ENCODE measurements at regions not wholly inside any gene's neighbourhood (a gene's known extent, or its start where the extent isn't known, plus 50 kb on each side); places are given as distances from the start of the nearest gene placed in this dataset.

GRCh38 chr14:84688297-84689025 is 841.5 kb upstream of the FLRT2 start:
- Histone ChIP-seq H3K36me3 (no peaks in the 10 kb centered on the region), H3K4me1 (replicated peaks) (no peaks in the 10 kb centered on the region), H3K4me3 (no peak overlapping the region), H3K9me3 (replicated peaks) (no peaks in the 10 kb centered on the region), H3K27ac (no peak overlapping the region), H3K27me3 (replicated peaks) (no peaks in the 10 kb centered on the region)
- DNase-seq (ENCODE audit: low read depth in 1 of 2, low spot score in 2 of 2) = no peak

GRCh38 chr14:84694161-84694560 is 835.8 kb upstream of the FLRT2 start:
- Histone ChIP-seq H3K27ac (no peak overlapping the region), H3K9me3 (replicated peaks) (no peaks in the 10 kb centered on the region), H3K27me3 (replicated peaks) (no peaks in the 10 kb centered on the region), H3K4me1 (replicated peaks) (no peaks in the 10 kb centered on the region), H3K36me3 (no peaks in the 10 kb centered on the region), H3K4me3 (no peak overlapping the region)
- DNase-seq (ENCODE audit: low read depth in 1 of 2, low spot score in 2 of 2) = no peak

DNA sequence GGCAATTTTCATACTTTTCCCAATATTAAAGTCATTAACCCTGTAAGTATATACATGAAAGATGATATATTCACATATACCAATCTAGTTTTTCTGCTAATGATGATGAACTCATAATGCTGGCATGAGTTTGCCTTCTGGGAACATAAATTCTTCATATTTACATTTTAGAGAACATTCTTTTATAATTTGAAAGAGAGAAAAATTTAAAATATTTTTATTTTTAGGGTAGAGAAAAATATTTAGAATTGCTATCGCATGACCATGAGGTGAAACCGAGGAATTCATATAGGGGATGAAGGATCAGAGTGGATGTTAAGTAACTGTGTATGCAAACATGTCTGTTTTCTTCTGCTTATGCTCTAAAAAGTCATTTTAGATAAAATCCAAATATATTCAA is 825.3 kb upstream of the FLRT2 start:
- Histone ChIP-seq H3K9me3 (replicated peaks) (no peaks in the 10 kb centered on the region), H3K27me3 (replicated peaks) (no peaks in the 10 kb centered on the region), H3K36me3 (no peaks in the 10 kb centered on the region), H3K4me3 (no peak overlapping the region), H3K4me1 (replicated peaks) (no peaks in the 10 kb centered on the region), H3K27ac (no peak overlapping the region)
- no peak for DNase-seq (ENCODE audit: low read depth in 1 of 2, low spot score in 2 of 2)

DNA sequence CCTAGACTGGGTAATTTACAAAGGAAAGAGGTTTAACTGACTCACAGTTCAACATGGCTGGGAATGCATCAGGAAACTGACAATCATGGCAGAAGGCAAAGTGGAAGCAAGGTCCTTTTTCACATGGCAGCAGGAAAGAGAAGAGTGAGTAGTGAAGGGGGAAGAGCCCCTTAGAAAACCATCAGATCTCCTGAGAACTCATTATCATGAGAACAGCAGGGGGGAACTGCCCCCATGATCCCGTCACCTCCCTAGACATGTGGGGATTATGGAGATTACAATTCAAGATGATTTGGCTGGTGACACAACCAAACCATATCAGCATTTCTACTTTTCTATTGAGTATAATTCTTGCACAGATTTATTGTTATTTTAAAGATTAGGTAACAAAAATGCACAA is 822.1 kb upstream of the FLRT2 start:
- no peaks in the 10 kb centered on the region for H3K9me3 ChIP-seq (replicated peaks)
- DNase-seq (ENCODE audit: low read depth in 1 of 2, low spot score in 2 of 2) = no peak
- no peaks in the 10 kb centered on the region for H3K27me3 ChIP-seq (replicated peaks)
- no peak overlapping the region for H3K27ac ChIP-seq
- H3K4me1 ChIP-seq (replicated peaks) = no peaks in the 10 kb centered on the region
- H3K4me3 ChIP-seq = no peak overlapping the region
- no peaks in the 10 kb centered on the region for H3K36me3 ChIP-seq

DNA sequence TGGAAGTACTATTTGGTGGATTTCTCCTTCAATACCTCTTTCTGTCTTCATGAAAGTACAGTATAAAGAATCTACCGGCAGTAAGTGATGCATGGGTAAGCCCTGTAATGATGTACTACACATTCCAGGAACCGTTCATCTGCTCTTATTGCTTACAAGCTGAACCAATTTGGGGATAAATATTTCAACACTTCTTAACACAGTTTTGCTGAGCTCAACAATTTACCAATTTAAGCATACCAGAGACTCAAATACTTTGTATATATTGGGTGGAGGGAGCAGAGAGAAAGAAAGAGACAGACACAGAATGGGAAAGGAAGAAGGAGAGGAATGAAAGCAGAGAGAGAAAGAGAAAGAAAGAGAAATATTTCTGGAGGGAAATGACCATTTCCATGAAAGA is 821.1 kb upstream of the FLRT2 start:
- Histone ChIP-seq H3K4me3 (no peak overlapping the region), H3K4me1 (replicated peaks) (no peaks in the 10 kb centered on the region), H3K9me3 (replicated peaks) (no peaks in the 10 kb centered on the region), H3K27me3 (replicated peaks) (no peaks in the 10 kb centered on the region), H3K27ac (no peak overlapping the region), H3K36me3 (no peaks in the 10 kb centered on the region)
- no peak for DNase-seq (ENCODE audit: low read depth in 1 of 2, low spot score in 2 of 2)

DNA sequence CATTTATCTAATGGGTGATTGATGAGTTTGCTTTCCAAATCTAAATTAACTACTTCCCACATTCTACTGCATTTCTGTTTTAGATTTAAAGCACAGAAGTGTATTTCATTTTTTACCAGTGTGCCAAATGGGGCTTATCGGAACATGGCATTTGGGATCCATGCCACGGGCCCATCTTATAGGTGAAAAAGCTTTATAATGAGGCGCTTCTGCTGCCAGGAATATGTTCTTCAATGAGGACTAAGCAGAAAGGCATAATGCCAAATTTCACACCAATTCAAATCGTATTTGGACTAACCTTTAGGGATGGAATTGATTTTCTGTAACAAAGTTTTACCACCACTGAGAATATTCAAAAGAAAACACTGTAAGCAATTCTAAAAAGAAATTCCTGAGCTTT is 803.5 kb upstream of the FLRT2 start:
- no peak for DNase-seq (ENCODE audit: low read depth in 1 of 2, low spot score in 2 of 2)
- no peaks in the 10 kb centered on the region for H3K4me1 ChIP-seq (replicated peaks)
- no peak overlapping the region for H3K4me3 ChIP-seq
- no peaks in the 10 kb centered on the region for H3K27me3 ChIP-seq (replicated peaks)
- H3K27ac ChIP-seq = no peak overlapping the region
- H3K9me3 ChIP-seq (replicated peaks) = no peaks in the 10 kb centered on the region
- no peaks in the 10 kb centered on the region for H3K36me3 ChIP-seq

DNA sequence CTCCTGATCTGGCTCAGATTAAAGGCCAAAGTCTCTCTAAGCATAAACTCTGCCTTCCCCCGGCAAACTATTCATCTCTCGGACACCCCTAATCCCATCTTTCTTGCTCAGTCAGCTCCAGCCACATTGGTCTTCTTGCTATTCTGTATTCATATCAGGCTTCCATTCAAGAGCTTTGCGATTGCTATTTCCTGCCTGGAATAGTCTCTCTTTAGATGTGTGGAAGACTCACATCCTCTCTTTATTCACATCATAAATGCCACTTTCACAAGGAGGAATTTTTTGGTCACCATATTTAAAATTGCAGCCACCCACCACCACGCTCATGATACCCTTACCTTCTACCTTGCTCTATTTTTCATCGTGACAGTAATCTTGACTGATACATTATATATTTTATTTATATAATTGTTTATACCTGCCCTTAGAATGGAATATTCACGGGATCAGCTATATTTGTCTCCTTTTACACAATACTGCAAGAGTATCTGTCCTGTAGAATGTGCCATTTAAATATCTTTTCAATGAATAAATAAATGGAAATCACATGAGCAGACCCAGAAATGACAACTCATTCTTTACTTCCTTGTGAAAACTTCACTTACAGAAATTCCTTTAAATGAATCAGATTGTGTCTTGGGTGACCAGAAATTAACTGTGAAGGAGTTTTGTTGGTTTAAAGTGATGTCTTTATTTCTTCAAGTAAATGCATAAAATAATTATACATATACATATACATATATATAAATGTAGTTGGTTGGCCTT is 780.6 kb upstream of the FLRT2 start:
- Histone ChIP-seq H3K9me3 (replicated peaks) (no peaks in the 10 kb centered on the region), H3K27me3 (replicated peaks) (no peaks in the 10 kb centered on the region), H3K36me3 (no peaks in the 10 kb centered on the region), H3K4me1 (replicated peaks) (no peaks in the 10 kb centered on the region), H3K27ac (no peak overlapping the region), H3K4me3 (no peak overlapping the region)
- DNase-seq (ENCODE audit: low read depth in 1 of 2, low spot score in 2 of 2) = no peak

- no peak for DNase-seq (ENCODE audit: low read depth in 1 of 2, low spot score in 2 of 2)
- Histone ChIP-seq H3K4me1 (replicated peaks) (no peaks in the 10 kb centered on the region), H3K9me3 (replicated peaks) (no peaks in the 10 kb centered on the region), H3K4me3 (no peak overlapping the region), H3K27me3 (replicated peaks) (no peaks in the 10 kb centered on the region), H3K27ac (no peak overlapping the region), H3K36me3 (no peaks in the 10 kb centered on the region)
Measured at GRCh38 chr14:84750284-84750683, 779.7 kb upstream of the FLRT2 start.

DNA sequence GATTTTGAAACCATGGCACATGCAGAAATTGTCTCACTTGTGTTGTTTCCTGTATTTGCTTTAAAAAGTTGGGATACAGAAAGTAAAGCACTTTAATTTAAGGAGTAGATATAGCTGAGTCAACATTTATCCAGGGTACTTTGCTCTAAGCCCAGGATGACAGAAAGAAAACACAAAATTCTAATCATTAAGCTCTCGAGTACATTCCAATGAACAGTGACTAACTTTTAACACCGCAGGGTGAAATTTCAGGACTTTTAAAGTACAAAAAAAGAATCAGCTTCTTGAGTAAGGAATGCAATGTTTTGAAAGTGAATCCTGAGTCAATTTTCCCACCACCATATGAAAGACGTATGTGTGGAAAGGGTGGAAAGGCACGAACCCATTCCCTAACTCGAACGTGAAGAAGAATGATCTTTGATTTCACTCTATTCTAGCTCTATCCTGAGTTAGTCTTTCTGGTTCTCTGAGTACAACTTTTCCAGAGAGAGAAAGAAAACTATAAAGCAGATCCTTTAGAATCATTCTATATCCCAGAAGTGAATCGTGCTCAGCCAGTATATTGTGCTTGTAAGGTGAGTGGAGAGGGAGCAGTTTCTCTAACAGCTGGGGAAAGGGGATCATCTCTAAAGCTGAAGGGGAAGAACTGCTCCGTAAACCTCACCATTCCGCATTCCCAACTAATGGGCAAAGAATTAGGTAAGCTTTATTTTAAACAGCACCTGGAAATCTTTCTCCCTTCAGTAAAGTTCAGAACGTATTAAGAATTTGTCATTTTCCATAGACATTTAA is 779.0 kb upstream of the FLRT2 start:
- Histone ChIP-seq H3K27ac (no peak overlapping the region), H3K36me3 (no peaks in the 10 kb centered on the region), H3K4me1 (replicated peaks) (no peaks in the 10 kb centered on the region), H3K27me3 (replicated peaks) (no peaks in the 10 kb centered on the region), H3K4me3 (no peak overlapping the region), H3K9me3 (replicated peaks) (no peaks in the 10 kb centered on the region)
- no peak for DNase-seq (ENCODE audit: low read depth in 1 of 2, low spot score in 2 of 2)

DNA sequence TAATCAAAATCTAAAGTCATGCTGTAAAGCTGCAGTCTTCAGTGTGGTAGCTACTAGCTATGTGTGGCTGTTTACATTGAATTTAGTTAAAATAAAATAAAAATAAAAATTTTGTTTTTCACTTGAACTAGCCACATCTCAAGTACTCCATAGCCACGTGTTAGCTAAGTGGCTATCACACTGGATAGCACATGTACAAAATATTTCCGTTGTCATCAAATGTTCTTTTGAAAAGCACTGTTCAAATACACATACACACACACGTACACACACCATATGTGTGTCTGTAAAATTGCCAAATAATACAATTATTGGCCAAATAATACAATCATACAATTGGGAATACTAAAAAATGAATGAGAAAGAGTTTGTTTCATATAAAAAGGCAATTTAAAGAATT is 778.2 kb upstream of the FLRT2 start:
- Histone ChIP-seq H3K27me3 (replicated peaks) (no peaks in the 10 kb centered on the region), H3K36me3 (no peaks in the 10 kb centered on the region), H3K27ac (no peak overlapping the region), H3K9me3 (replicated peaks) (no peaks in the 10 kb centered on the region), H3K4me3 (no peak overlapping the region), H3K4me1 (replicated peaks) (no peaks in the 10 kb centered on the region)
- no peak for DNase-seq (ENCODE audit: low read depth in 1 of 2, low spot score in 2 of 2)

DNA sequence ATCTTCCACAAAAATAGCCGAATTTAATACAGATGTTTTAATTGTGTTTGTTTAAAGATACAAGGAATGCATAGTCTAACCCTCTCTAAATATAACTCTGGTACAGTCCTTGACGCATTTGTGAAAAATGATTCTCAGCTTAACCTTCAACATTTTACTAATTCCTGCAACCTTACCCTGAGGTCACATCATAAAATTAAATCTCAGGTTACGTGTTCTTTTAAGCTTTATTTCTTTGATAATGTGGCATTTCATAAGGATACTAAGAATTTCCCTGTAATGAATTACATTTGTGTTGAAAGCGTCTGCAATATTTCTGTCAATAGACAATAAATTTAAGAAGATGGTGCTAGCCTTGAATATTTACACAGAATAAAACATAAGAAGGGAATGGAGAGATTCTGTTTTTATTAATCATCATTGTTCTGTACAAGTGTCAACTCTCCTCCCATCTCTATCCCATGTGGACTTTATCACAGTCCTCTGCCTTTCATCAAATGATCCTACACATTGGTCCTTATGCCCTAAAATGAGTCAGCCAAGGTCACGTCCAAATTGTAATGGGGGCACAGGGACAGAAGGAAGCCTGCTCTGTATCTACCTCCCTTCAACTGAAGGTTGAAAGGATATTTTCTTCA is 769.3 kb upstream of the FLRT2 start:
- no peaks in the 10 kb centered on the region for H3K9me3 ChIP-seq (replicated peaks)
- no peaks in the 10 kb centered on the region for H3K36me3 ChIP-seq
- no peaks in the 10 kb centered on the region for H3K4me1 ChIP-seq (replicated peaks)
- no peaks in the 10 kb centered on the region for H3K27me3 ChIP-seq (replicated peaks)
- H3K4me3 ChIP-seq = no peak overlapping the region
- no peak overlapping the region for H3K27ac ChIP-seq
- no peak for DNase-seq (ENCODE audit: low read depth in 1 of 2, low spot score in 2 of 2)

DNA sequence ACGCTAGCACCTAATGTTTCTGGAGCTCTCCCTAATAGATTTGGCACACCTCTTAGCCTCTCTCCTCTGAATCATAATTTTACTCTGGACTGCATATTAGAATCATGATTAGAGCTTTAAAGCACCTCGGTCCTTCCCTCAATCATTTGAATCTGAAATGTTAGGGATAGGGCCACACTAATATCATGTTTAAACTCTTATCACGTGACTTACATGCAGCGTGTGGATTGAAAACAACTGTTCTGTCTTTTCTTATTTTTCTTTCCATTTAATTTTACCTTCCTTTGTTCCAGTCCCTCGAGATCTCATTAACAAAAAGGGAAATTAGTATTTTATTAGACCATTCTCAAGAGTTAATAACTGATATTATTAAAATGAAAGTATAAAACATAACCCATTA is 762.5 kb upstream of the FLRT2 start:
- no peak for DNase-seq (ENCODE audit: low read depth in 1 of 2, low spot score in 2 of 2)
- H3K4me3 ChIP-seq = no peak overlapping the region
- no peaks in the 10 kb centered on the region for H3K9me3 ChIP-seq (replicated peaks)
- no peak overlapping the region for H3K27ac ChIP-seq
- H3K27me3 ChIP-seq (replicated peaks) = no peaks in the 10 kb centered on the region
- no peaks in the 10 kb centered on the region for H3K4me1 ChIP-seq (replicated peaks)
- no peaks in the 10 kb centered on the region for H3K36me3 ChIP-seq

DNA sequence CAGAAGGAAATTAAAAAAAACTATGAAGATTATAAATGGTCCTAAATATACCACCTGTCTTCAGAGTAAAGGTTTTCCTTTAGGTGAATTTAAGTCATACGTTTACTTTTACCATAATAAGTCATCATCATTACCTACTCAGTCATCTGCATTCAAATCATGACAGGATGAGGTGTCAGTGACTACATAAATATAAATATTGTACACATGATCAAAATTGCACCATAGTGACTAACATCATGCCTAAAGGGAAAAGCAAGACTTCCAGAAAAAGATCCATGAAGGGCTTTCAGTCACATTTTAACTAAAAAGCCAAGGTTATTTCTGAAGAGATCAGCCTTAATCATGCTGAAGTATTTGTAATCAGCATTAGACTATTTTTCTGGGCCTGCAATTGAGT is 759.9 kb upstream of the FLRT2 start:
- Histone ChIP-seq H3K27me3 (replicated peaks) (no peaks in the 10 kb centered on the region), H3K4me1 (replicated peaks) (no peaks in the 10 kb centered on the region), H3K9me3 (replicated peaks) (no peaks in the 10 kb centered on the region), H3K4me3 (no peak overlapping the region), H3K36me3 (no peaks in the 10 kb centered on the region), H3K27ac (no peak overlapping the region)
- no peak for DNase-seq (ENCODE audit: low read depth in 1 of 2, low spot score in 2 of 2)

GRCh38 chr14:84777356-84777755 is 752.6 kb upstream of the FLRT2 start:
- DNase-seq (ENCODE audit: low read depth in 1 of 2, low spot score in 2 of 2) = no peak
- Histone ChIP-seq H3K27ac (no peak overlapping the region), H3K9me3 (replicated peaks) (no peaks in the 10 kb centered on the region; the same call in 1 of the 2 replicates), H3K4me1 (replicated peaks) (no peaks in the 10 kb centered on the region), H3K4me3 (no peak overlapping the region), H3K27me3 (replicated peaks) (no peaks in the 10 kb centered on the region), H3K36me3 (no peaks in the 10 kb centered on the region)
